Effector CD4-positive, alpha-beta T cell (primary cell): ENCODE measurements at regions not wholly inside any gene's neighbourhood (a gene's known extent, or its start where the extent isn't known, plus 50 kb on each side); places are given as distances from the start of the nearest gene placed in this dataset.

ENCODE experiments used
- DNase-seq: peaks from one replicate; pipeline ENCODE4 v3.0.0-alpha.2; 2020

DNA sequence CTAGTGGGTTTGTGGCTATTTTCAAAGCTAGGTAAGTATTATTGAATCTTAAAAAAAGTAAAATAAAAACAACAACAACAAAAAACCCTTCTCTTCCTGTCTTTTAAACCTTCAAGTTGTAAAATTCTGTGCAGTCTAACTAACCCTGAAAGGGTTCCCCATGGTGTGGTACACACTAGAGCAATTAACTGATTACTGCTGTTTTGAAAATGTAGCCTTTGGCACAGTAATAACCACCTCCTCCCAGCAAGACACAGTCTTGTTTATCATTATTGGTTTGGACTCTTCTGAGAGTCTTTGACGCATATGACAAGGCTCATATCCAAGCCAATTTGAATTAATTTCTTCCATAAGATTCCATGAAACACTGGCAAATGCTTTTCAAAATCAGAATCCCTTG lies 2184.6 kb upstream of the PIK3C3 start:
- no peak for DNase-seq

DNA sequence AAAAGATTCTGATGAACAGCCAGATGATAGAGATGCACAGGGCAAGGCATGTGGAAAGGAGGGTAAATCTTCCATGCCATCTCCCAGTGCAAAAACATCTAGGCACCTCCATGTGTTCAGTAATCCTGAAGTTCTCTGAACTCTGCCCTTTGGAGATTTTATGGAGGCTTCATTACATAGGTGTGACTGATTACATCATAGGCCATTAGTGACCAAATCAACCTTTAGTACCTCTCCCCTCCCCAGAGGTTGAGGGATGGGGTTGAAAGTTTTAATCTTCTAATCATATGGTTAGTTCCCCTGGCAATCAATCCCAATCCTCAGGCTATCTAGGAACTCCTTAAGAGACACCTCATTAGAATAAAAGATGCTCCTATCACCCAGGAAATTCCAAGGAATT lies 2190.2 kb upstream of the PIK3C3 start:
- no peak for DNase-seq

DNA sequence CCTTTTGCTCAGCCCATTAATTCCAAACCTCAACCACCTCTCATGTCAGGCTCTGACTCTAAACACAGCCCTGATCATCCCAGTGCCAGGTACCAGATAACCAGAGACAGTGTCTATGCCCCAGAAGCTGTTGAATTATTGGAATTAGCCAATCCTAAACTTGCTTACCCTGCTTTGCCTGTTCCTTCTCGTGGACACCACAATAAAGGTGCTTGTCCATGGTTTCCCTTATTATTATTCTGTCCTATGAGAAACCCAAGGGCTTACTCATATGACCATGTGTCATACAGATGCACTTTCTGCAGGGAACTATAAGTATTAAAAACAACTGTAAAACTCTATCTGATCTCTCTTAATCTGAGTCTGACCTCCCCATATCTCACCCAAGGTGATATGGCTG lies 2193.8 kb upstream of the PIK3C3 start:
- DNase-seq: no peak

DNA sequence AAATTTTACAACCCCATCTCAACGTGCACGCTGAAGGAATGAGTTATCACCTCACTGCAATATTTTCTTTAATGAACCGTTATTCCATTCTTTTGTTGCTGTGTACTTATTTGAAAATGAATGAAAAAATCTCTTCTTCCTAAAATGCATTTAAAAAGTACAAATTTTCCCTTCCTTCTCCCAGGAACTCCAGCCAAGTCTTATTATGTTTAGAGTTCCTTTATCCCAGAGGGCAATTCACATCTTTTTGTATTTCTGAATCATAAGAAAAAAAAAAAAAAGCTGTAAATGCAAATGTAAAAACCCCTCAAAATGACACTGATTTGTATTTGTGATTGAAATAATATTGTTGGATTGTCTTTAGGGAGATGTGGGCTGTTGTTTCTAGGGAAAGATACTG lies 2194.3 kb upstream of the CELF4 start:
- DNase-seq: no peak

GRCh38 chr18:39753178-39753577 lies 2187.6 kb upstream of the CELF4 start:
- no peak for DNase-seq

DNA sequence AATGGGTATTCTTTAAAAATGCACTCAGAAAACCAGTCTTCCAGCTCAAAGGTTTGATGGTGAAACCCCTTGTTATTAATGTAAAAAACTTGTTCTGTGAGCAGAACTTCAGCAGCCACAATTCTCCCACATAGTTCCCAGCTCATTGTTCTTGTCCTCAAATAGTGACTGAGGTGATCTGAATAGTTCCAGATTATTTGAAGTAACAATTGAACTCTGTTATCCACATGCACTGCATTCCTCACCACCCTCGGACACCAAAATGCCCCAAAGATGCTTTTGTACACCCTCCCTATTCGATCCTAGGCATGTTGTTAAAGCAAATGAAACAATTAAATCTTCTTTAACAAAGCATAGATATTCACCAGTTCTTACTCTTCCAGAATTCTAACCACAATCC lies 2186.8 kb upstream of the CELF4 start:
- no peak for DNase-seq

- no peak for DNase-seq
Observed at GRCh38 chr18:39751921-39752320, 2186.3 kb upstream of the CELF4 start.

- DNase-seq: no peak
Observed at GRCh38 chr18:39751161-39751560, 2185.6 kb upstream of the CELF4 start.

- no peak for DNase-seq
Observed at GRCh38 chr18:39749154-39749553, 2183.6 kb upstream of the CELF4 start.

GRCh38 chr18:39748727-39749126 lies 2183.1 kb upstream of the CELF4 start:
- DNase-seq: no peak

GRCh38 chr18:39746201-39746600 lies 2180.6 kb upstream of the CELF4 start:
- DNase-seq: no peak

- no peak for DNase-seq
Observed at GRCh38 chr18:39743463-39743862, 2177.9 kb upstream of the CELF4 start.

- no peak for DNase-seq
Observed at GRCh38 chr18:39741755-39742466, 2176.3 kb upstream of the CELF4 start.

DNA sequence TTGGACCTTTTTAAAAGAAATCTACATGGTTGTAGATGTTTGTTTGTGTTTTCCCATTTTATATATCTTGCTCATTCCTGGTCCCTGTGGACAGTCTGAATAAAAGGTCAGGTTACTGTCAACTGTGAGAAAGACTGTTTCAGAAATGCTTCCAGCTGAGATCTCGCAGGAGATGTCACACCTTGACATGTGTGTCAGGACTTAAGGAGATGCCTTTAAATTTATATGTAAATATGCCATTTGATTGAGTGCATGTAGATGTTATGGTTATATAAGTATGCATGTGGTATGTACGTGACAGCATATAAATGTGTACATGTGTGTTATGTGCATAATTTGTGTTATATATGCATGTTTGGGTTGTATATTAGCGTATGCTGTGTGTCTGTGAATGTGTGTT lies 2172.3 kb upstream of the CELF4 start:
- DNase-seq: no peak

DNA sequence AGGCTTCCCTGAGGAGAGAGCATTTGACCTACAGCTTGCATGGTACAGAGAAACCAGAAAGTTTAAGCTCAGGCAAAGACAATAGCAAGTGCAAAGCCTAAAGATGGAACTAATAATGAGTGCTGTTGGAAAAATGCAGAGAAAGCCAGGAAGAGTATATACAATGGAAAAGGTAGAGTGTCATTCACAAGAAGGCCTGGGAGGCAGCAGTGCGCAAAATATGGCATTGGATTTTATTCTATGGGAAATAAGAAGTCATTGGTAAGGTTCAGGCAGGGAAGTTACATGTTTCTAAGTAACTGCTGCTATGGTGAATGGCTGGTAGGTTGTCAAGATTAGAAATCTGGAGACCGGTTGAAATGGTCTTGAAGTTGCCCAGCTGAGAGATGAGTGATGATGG lies 2167.3 kb upstream of the CELF4 start:
- no peak for DNase-seq

DNA sequence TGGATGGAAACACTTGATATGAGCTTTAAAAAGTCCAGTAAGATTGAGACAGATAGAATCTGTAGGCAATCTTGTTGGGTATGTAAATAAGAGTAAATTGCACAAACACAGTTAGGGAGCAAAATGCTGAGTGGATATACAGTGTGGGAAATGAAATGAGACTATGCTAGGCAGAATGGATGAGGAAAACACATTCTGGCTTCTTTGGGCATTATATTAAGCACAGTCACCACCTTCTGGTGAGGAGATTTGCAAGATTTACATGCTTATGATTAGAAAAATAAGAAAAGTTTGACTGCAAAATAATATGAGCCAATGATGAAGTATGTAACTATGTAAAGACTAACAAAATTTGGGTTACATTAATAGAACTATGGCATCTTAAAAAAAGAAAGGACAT lies 2165.0 kb upstream of the CELF4 start:
- no peak for DNase-seq

- no peak for DNase-seq
Observed at GRCh38 chr18:39724652-39725051, 2159.1 kb upstream of the CELF4 start.

GRCh38 chr18:39721712-39722111 lies 2156.1 kb upstream of the CELF4 start:
- DNase-seq: no peak

GRCh38 chr18:39713961-39714360 lies 2148.4 kb upstream of the CELF4 start:
- DNase-seq: no peak

DNA sequence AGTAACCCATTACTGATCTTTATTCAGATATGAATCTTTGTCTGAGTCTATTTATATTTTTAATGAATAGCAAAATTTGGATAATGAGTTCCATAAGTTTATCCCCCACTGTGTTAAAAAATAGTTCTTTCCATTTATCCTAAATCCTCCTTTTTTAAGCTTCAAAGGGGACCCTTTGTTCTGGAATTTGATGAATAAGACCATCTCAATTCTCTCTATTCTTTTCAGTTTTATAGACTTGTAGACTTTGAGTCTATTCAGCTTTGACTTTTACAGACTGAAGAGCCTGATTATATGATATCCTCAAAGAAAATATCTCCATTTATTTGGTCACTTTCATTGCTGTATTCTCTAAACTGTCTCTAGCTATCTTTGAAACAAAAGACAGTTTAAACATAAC lies 2146.1 kb upstream of the CELF4 start:
- DNase-seq: no peak

DNA sequence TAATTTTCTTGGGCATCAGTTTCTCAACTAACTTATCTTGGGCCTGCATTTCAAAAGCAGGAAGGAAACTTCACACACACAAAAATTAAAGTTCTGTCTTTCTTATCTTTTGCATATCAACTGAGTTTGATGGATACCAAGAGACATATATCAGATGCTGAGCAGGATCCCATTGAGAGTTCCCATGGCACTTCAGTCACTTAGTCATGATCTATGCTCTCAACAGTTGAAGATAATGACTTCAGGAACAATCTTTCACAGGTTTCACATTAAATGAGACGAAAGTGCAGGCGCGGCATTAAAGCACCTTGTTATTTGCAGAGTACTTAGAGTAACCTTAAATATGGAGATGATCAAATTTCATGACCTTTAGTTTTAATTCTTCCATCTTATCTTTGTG lies 2139.8 kb upstream of the CELF4 start:
- DNase-seq: no peak

DNA sequence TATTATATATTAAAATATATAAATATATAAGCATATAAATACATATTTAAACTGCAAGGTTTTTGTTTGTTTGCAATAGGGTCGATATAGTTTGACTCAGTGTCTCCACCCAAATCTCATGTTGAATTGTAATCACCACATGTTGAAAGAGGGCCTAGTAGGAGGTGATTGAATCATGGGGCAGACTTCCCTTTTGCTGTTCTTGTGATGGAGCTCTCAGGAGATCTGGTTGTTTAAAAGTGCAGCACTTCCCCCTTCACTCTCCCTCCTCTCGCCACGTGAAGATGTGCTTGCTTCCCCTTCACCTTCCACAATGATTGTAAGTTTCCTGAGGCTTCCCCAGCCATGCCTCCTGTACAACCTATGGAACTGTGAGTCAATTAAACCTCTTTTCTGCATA lies 2137.3 kb upstream of the CELF4 start:
- no peak for DNase-seq

GRCh38 chr18:39701839-39702238 lies 2136.2 kb upstream of the CELF4 start:
- no peak for DNase-seq

- no peak for DNase-seq
Observed at GRCh38 chr18:39701055-39701783, 2135.6 kb upstream of the CELF4 start.
